ENCODE measurements at regions not wholly inside any gene's neighbourhood (a gene's known extent, or its start where the extent isn't known, plus 50 kb on each side); places are given as distances from the start of the nearest gene placed in this dataset.

DNA sequence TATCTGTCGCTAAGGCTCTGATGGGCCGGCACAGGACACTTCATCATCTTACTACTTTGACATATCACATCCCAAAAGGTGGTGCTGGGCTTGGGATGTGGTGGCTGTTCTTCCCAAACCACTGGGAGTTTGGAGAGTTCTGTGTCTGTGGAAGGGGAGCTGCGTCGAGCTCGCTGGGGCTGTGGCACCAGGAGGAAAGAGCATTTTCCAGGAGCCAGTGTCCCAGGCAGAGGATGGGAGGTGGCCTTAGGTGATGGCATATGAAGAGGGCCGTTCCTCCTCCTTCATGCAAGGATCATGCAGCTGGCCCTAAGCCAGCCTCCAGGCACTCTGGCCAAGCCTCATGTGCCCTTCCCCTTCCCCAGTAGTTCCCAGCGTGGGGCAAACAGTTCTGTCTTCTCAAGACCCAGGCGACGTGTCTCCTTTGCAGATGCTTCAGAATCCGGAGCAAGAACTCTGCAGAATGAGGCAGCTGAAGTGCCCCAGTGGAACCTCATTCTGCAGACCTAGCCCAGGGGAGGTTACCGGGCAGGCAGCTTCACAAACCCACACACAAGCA, 89.4 kb upstream of the TNRC6C start:
- Mint-ChIP-seq H3K4me1 (ENCODE audit: unreplicated experiment) (no peaks in the 10 kb centered on the region), H3K27me3 (ENCODE audit: unreplicated experiment) (peaks cover 28% of the 10 kb centered on the region), H3K36me3 (ENCODE audit: unreplicated experiment) (no peaks in the 10 kb centered on the region), H3K9me3 (ENCODE audit: unreplicated experiment) (no peaks in the 10 kb centered on the region), H3K27ac (ENCODE audit: unreplicated experiment) (no peak overlapping the region), H3K4me3 (ENCODE audit: unreplicated experiment) (no peak overlapping the region)
- TF ChIP-seq, protein P1, sequence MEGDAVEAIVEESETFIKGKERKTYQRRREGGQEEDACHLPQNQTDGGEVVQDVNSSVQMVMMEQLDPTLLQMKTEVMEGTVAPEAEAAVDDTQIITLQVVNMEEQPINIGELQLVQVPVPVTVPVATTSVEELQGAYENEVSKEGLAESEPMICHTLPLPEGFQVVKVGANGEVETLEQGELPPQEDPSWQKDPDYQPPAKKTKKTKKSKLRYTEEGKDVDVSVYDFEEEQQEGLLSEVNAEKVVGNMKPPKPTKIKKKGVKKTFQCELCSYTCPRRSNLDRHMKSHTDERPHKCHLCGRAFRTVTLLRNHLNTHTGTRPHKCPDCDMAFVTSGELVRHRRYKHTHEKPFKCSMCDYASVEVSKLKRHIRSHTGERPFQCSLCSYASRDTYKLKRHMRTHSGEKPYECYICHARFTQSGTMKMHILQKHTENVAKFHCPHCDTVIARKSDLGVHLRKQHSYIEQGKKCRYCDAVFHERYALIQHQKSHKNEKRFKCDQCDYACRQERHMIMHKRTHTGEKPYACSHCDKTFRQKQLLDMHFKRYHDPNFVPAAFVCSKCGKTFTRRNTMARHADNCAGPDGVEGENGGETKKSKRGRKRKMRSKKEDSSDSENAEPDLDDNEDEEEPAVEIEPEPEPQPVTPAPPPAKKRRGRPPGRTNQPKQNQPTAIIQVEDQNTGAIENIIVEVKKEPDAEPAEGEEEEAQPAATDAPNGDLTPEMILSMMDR (IDR thresholded peaks at IDR 0.05) = no peak
- no peak for DNase-seq (ENCODE audit: extremely low spot score, unreplicated experiment)

DNA sequence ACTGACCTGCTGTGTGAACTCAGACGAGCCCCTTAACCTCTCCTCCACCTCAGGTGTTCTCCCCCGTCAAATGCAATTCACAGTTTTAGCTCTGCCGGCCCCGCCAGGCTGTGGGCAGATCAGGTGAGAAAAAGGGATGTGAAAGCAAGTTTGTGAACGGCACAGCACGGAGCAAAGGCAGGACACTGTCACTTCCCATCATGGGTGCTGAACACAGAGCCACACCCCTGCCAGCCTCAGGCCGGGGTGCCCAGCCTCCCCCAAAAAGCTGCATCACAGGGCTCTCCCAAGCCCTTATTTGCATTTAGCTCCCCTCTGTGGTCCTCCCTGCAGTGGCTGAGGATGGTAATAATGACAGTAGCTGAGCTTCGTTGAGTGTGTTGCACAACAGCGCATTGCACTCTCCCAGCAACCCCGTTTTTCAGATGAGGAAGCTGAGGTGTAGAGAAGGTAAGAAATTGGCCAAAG, 88.8 kb upstream of the TNRC6C start:
- no peak for DNase-seq (ENCODE audit: extremely low spot score, unreplicated experiment)
- peaks cover 28% of the 10 kb centered on the region for H3K27me3 Mint-ChIP-seq (ENCODE audit: unreplicated experiment)
- no peaks in the 10 kb centered on the region for H3K9me3 Mint-ChIP-seq (ENCODE audit: unreplicated experiment)
- TF ChIP-seq, protein P1 (IDR thresholded peaks at IDR 0.05) = no peak
- no peak overlapping the region for H3K4me3 Mint-ChIP-seq (ENCODE audit: unreplicated experiment)
- H3K36me3 Mint-ChIP-seq (ENCODE audit: unreplicated experiment) = no peaks in the 10 kb centered on the region
- peaks cover 3% of the 10 kb centered on the region for H3K4me1 Mint-ChIP-seq (ENCODE audit: unreplicated experiment)
- no peak overlapping the region for H3K27ac Mint-ChIP-seq (ENCODE audit: unreplicated experiment)

DNA sequence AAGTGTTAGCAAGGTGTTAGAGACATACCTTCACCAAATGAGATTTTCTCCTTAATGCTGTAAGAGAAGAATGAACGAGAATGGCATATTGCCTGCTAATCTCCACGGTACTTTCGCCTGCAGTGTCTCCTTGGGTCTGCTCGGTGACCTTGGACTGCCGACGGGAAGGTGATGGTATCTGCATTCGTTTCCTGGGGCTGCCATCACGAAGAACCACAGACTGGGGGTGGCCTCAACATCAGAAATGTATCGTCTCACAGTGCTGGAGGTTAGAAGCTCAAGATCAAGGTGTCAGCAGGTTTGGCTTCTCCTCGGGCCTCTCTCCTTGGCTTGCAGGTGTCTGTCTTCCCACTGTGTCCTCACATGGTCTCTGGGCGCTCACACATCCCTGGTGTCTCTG, 86.3 kb upstream of the TNRC6C start:
- Mint-ChIP-seq H3K36me3 (ENCODE audit: unreplicated experiment) (peaks cover 2% of the 10 kb centered on the region), H3K27me3 (ENCODE audit: unreplicated experiment) (peaks cover 28% of the 10 kb centered on the region), H3K9me3 (ENCODE audit: unreplicated experiment) (peaks cover 8% of the 10 kb centered on the region), H3K27ac (ENCODE audit: unreplicated experiment) (no peak overlapping the region), H3K4me3 (ENCODE audit: unreplicated experiment) (no peak overlapping the region), H3K4me1 (ENCODE audit: unreplicated experiment) (peaks cover 12% of the 10 kb centered on the region)
- no peak for DNase-seq (ENCODE audit: extremely low spot score, unreplicated experiment)
- TF ChIP-seq, protein P1 (IDR thresholded peaks at IDR 0.05) = no peak

DNA sequence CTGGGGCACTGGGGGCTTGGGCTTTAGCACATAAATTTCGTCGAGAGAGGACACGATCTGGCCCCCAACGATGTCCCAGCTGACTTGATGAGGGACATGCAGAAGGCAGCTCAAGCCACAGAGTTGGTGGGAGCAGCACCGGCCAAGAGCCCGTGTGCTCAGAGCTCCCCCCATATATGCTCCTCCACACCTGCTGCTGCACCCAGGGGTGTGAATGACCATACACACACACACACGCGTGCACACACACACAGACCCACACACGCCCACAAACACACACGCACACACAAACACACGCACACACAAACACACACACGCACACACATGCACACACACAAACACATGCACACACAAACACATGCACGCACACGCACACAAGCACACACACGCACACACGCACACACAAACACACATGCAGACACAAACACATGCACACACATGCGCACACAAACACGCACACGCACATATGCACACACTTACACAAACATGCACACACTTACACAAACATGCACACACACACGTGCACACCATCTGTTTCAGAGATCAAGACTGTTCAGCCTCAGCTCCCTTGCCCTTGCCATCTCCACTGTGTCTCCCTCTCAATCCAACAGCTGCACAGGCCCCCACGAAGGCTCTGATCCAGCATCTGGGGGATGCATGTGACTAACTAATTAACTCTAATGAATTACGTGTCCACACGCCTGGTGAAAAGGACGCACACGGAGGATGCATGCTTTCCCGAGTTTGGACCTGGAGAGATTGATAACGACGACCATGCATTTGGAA, 85.6 kb upstream of the TNRC6C start:
- H3K27ac Mint-ChIP-seq (ENCODE audit: unreplicated experiment) = no peak overlapping the region
- TF ChIP-seq, protein P1 (IDR thresholded peaks at IDR 0.05) = no peak

DNA sequence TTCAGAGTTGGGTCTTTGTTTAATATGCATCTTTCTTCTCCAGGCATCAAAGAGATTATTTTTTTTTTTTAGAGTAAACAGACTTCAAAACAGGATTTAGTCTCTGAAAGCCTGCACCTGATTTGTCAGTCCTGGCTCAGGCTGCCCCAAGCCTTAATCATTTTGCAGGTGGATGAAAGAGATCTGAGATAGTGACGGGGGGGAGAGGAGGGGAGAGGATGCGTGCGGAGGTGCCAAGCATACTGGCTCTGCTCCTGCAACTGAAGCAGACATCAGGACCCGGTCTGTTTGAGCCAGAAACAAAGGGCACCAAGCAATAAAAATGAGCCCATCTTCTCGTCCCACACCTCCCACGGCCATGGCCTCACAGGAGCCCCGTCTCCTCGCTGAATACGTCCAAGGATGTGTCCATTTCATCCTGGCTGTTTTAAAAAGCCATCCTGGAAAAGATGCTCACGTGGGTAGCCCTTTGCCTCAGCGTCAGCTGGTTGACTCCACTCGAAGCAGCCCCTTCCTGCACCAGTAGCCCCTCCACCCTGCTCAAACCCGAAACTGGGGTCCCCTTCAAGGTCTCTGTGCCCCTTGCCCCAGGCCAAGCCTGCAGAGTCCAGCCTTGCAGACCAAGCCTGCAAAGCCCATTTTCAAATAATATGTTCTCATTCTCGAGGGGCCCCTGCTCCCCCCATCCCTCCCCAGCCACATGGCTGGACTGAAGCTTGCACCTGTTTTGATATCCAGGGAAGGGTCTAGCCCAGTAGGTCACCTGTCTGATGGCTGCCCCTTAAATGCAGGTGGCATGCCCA, 84.8 kb upstream of the TNRC6C start:
- Mint-ChIP-seq H3K36me3 (ENCODE audit: unreplicated experiment) (peaks cover 2% of the 10 kb centered on the region), H3K27me3 (ENCODE audit: unreplicated experiment) (peaks cover 35% of the 10 kb centered on the region), H3K9me3 (ENCODE audit: unreplicated experiment) (peaks cover 8% of the 10 kb centered on the region), H3K27ac (ENCODE audit: unreplicated experiment) (no peak overlapping the region), H3K4me3 (ENCODE audit: unreplicated experiment) (no peak overlapping the region), H3K4me1 (ENCODE audit: unreplicated experiment) (peaks cover 12% of the 10 kb centered on the region)
- TF ChIP-seq, protein P1 (IDR thresholded peaks at IDR 0.05) = no peak
- DNase-seq (ENCODE audit: extremely low spot score, unreplicated experiment) = no peak

More for the DNA sequence above, 85.6 kb upstream of the TNRC6C start:
- H3K36me3 Mint-ChIP-seq (ENCODE audit: unreplicated experiment) = peaks cover 2% of the 10 kb centered on the region
- no peak for DNase-seq (ENCODE audit: extremely low spot score, unreplicated experiment)
- peaks cover 8% of the 10 kb centered on the region for H3K9me3 Mint-ChIP-seq (ENCODE audit: unreplicated experiment)
- peaks cover 35% of the 10 kb centered on the region for H3K27me3 Mint-ChIP-seq (ENCODE audit: unreplicated experiment)
- H3K4me3 Mint-ChIP-seq (ENCODE audit: unreplicated experiment) = no peak overlapping the region
- peaks cover 12% of the 10 kb centered on the region for H3K4me1 Mint-ChIP-seq (ENCODE audit: unreplicated experiment)

Data from osteocyte (in vitro differentiated cells).